Aorta (tissue), 5 donors: ENCODE measurements at regions not wholly inside any gene's neighbourhood (a gene's known extent, or its start where the extent isn't known, plus 50 kb on each side); places are given as distances from the start of the nearest gene placed in this dataset.

Experiments used
- ATAC-seq: fragments of 200-7000 bp; cut with Tn5 transposase; one replicate; pipeline ENCODE4 v1.9.1; 2022; ENCODE audit warnings: moderate library complexity; ENCODE audit not compliant: low FRiP score
- DNase-seq, 2 donors: peaks; one replicate each; pipeline ENCODE4 v3.0.0-alpha.2; 2020
- H3K27ac ChIP-seq, 2 donors: one replicate each; pipeline ENCODE4 v1.5.1; 2013; ENCODE audit warnings: low read length in 2 of 2, mild to moderate bottlenecking in 2 of 2, moderate library complexity in 2 of 2, control low read depth in 1 of 2, inconsistent platforms in 1 of 2, low read depth in 1 of 2
- H3K27me3 ChIP-seq, 2 donors: one replicate each; pipeline ENCODE4 v1.6.1; 2013; ENCODE audit warnings: control low read depth in 1 of 2, low read length in 1 of 2, mild to moderate bottlenecking in 1 of 2, moderate library complexity in 1 of 2; ENCODE audit not compliant: insufficient read depth in 2 of 2, control insufficient read depth in 1 of 2
- H3K36me3 ChIP-seq, 2 donors: one replicate each; pipeline ENCODE4 v1.6.1; 2013; ENCODE audit warnings: control low read depth in 1 of 2, low read length in 1 of 2, mild to moderate bottlenecking in 1 of 2; ENCODE audit not compliant: insufficient read depth in 2 of 2, control insufficient read depth in 1 of 2
- H3K4me1 ChIP-seq, 2 donors: one replicate each; pipeline ENCODE4 v1.6.1; 2013; ENCODE audit warnings: low read length in 2 of 2, control low read depth in 1 of 2, mild to moderate bottlenecking in 1 of 2, moderate library complexity in 1 of 2; ENCODE audit not compliant: insufficient read depth in 2 of 2, control insufficient read depth in 1 of 2
- H3K4me3 ChIP-seq, 2 donors: one replicate each; pipeline ENCODE4 v1.5.1; 2013; ENCODE audit warnings: low read length in 2 of 2, control low read depth in 1 of 2, mild to moderate bottlenecking in 1 of 2
- H3K9me3 ChIP-seq: one replicate; pipeline ENCODE4 v1.6.1; 2013; ENCODE audit warnings: mild to moderate bottlenecking, low read length; ENCODE audit not compliant: control insufficient read depth
- WGBS, 2 donors: extraction: QIAGEN DNeasy Blood & Tissue Kit; methylation state at CpG; one replicate each; pipeline ENCODE4 v1.1.7; 2013; 5-methylcytosine and 5-hydroxymethylcytosine counted together
- intact Hi-C, 2 donors: fragments of 100-400 bp; cut with DNase I; formaldehyde crosslinking; loops; one replicate each; pipeline versions ENCODE4 v1.14.2 to v1.15.0; 2022
- donor health status: healthy with polysubstance abuse.
- donor health status: Bipolar disorder and iron deficiency.
- donor health status: DM: no; HTN: no; CAD: no.
- donor health status: DM: no; HTN: no; CAD: no.
- donor health status: DM: yes; HTN: yes; CAD: no.

DNA sequence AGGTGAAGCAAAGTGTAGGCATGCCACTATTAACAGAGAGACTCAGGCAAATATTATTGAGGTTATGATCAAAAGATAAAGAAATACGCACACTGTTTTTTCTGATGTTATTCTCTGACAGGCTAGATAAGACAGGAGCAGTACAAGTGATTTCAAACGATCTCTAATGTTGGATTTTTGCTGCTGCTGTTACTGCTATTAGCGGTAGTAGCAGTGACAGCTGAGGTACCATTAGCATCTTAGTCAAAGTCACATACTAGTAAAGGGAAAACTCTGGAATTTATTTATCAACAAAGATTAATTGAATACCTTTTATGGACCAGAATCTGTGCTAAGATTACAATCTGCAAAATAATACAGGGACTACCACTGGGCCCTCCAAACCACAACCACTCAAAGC is 362.4 kb upstream of the CDH6 start:
- DNase-seq = no peak
- 63 to 75% methylated on average over 3 of the region's 3 CpGs for WGBS, 2 donors
- Histone ChIP-seq H3K27ac (no peak overlapping the region), H3K36me3 (no peaks in the 10 kb centered on the region), H3K27me3 (no peaks in the 10 kb centered on the region), H3K4me3 (no peak overlapping the region), H3K9me3 (no peaks in the 10 kb centered on the region), H3K4me1 (no peaks in the 10 kb centered on the region)
- no peak for ATAC-seq
- intact Hi-C loops = no loop called here

DNA sequence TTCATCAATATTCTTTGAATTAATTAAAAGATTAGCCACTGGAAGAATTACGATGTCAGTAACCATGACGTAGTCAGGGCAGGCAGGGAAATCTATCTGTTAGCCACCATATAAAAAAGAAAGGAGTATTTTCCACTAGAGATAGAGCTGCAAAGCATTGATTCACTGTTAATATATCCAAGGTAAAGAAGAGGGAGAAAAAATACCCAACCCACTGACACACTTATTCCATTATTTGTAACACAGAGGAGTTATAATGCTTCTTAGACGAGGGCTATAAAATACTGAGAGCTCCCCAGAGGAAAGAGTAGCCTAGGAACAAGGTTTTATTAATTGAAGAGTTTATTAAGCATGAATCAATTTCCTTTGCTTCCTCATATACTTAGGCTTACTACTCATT is 382.2 kb upstream of the CDH6 start:
- WGBS, 2 donors = 80 to 83% methylated on average over 3 of the region's 3 CpGs
- no peak overlapping the region for H3K4me3 ChIP-seq
- no peaks in the 10 kb centered on the region for H3K4me1 ChIP-seq
- intact Hi-C loops = no loop called here
- DNase-seq (no peak), ATAC-seq (no peak)
- no peaks in the 10 kb centered on the region for H3K36me3 ChIP-seq
- H3K27ac ChIP-seq = no peak overlapping the region
- H3K27me3 ChIP-seq = no peaks in the 10 kb centered on the region
- H3K9me3 ChIP-seq = peaks cover 3% of the 10 kb centered on the region

DNA sequence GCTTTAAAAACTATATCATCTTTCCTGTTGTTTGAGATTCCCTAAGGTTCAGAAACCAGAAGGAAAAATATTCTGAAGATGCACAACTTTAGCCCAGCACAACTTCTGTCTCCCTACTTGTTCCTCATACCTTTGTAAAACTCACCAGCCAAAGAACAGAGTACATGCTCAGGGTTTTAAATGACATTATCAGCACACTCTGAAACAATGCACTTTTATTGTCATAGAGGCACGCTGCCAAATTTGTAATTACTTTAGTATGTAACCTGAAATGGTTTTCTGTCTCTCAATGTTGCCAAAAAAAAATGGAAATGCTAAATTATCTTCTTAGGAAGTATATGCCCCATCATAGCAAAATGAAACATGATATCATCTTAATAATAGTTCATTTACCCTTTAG is 383.6 kb upstream of the CDH6 start:
- Histone ChIP-seq H3K9me3 (peaks cover 3% of the 10 kb centered on the region), H3K4me3 (no peak overlapping the region), H3K4me1 (no peaks in the 10 kb centered on the region), H3K27ac (no peak overlapping the region), H3K27me3 (no peaks in the 10 kb centered on the region), H3K36me3 (no peaks in the 10 kb centered on the region)
- no peak for DNase-seq
- no peak for ATAC-seq
- intact Hi-C loops = no loop called here
- WGBS, 2 donors = 78 to 88% methylated on average over 1 of the region's 1 CpG

DNA sequence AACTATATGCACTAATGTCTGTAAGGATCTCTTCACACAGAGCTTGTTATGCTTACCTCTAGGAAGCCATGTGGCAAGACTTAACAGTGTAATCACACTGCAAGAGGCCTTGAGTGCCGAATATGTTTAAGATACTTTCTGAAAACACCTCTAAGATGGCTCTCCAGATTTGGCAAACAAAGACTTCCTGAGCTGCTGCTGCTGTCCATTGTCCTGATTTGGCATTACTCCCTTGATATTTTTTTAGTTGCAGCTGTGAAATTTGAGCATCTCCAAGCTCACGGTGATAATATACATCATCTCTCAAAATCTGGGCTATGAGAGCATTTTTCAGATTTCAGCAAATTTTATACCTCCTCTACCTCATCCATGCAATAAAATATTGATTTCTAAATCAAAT is 384.5 kb upstream of the CDH6 start:
- Histone ChIP-seq H3K36me3 (no peaks in the 10 kb centered on the region), H3K9me3 (peaks cover 3% of the 10 kb centered on the region), H3K27me3 (no peaks in the 10 kb centered on the region), H3K4me1 (no peaks in the 10 kb centered on the region), H3K27ac (no peak overlapping the region), H3K4me3 (no peak overlapping the region)
- WGBS, 2 donors = 41 to 48% methylated on average over 2 of the region's 2 CpGs
- intact Hi-C loops = no loop called here
- DNase-seq (no peak), ATAC-seq (no peak)

DNA sequence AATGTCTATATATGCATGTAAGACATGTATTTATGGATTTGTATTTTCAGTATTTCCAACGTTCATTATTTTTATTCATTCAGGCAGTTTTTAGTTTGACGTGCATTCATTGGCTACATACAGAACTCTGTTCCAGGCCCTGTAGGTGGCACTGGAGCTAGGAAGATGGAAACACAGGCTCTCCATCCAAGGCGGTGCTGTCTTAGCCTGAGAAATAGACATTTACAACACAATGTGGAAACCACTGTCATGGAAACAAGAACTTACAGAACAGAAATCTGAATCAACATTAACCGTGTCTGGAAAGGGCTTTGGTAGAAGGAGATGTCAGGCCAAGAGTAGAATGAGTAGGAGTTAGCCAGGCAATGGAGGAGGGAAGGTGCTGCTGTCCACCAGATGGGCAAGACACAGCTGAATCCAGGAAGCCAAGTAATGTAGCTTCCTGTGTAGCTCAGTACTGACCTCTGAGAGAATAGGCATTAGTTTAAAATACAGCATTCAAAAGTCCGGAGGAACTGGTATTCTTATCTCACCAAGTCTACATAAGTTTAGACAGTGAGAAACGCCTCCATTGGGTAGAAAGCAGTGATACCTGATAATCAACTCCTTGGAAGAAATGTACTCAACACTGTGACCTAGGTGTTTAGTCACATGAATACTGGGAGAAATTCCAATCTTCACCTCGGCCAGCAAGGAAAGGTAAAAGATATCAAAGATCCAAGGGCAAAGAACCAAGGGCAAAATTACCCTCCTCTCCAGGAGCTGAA is 388.6 kb upstream of the CDH6 start:
- DNase-seq = no peak
- Histone ChIP-seq H3K4me3 (no peak overlapping the region), H3K9me3 (no peaks in the 10 kb centered on the region), H3K27me3 (no peaks in the 10 kb centered on the region), H3K27ac (no peak overlapping the region), H3K36me3 (no peaks in the 10 kb centered on the region), H3K4me1 (no peaks in the 10 kb centered on the region)
- WGBS, 2 donors = 48 to 52% methylated on average over 7 of the region's 7 CpGs
- intact Hi-C loops = no loop called here
- ATAC-seq = no peak

DNA sequence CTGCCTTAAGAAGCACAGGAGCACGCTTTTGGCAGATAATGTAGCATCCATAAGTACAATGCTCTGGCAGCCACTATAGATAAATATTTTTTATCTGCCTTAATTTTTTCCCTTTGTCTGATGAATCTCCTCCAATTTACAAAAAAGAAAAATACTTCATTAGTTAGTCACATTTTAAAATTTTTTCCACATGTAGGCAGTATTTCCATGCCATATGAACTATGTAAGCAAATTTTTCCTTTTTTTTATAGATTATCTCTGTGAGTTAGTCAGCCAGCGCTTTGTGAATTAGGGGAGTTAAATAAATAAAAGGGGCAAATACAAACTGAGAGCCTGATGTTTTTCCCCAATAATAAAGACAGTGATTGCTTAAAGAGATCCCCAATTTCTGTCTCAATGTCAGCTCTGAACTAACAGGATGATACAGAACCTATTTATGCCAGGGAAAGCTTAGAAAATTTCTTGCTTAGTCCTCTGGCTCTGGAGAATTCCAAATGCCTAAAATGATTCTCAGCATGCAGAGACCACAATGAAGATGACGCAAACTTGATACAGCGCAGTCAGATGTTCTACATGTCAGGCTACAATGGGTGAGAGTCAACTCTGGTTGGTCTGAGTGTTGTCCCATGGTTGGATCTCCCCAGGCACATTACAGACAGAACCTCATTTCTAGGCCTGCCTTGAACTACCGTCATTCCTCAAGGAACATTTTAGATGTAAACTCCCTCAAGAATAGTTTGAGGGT is 390.4 kb upstream of the CDH6 start:
- WGBS, 2 donors = 68% methylated on average over 5 of the region's 5 CpGs
- no peaks in the 10 kb centered on the region for H3K9me3 ChIP-seq
- no peaks in the 10 kb centered on the region for H3K36me3 ChIP-seq
- intact Hi-C loops = no loop called here
- H3K4me1 ChIP-seq = no peaks in the 10 kb centered on the region
- no peak overlapping the region for H3K27ac ChIP-seq
- ATAC-seq (no peak), DNase-seq (no peak)
- no peaks in the 10 kb centered on the region for H3K27me3 ChIP-seq
- H3K4me3 ChIP-seq = no peak overlapping the region

DNA sequence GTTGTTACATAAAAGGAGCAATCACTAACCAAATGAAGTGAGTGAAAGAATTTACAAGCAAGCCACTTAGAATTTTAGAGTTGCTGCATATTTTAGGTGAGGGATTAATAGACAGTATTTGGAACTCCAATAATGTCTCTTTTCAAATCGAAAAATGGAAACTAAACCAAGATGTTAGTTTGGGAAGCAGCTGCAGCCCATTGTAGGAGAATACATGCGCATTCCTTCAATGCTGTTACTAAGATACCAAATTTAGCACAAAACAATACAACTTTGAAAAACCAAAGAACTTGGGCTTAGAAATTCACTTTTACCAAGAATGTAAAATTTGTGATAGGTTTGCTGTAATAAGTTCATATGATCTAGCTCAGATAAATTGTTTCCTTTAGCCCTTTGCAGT is 411.8 kb upstream of the CDH6 start:
- H3K36me3 ChIP-seq = no peaks in the 10 kb centered on the region
- DNase-seq (no peak), ATAC-seq (no peak)
- no peaks in the 10 kb centered on the region for H3K9me3 ChIP-seq
- H3K27me3 ChIP-seq = no peaks in the 10 kb centered on the region
- intact Hi-C loops = no loop called here
- no peaks in the 10 kb centered on the region for H3K4me1 ChIP-seq
- H3K27ac ChIP-seq = no peak overlapping the region
- 12 to 32% methylated on average over 2 of the region's 2 CpGs for WGBS, 2 donors
- no peak overlapping the region for H3K4me3 ChIP-seq

DNA sequence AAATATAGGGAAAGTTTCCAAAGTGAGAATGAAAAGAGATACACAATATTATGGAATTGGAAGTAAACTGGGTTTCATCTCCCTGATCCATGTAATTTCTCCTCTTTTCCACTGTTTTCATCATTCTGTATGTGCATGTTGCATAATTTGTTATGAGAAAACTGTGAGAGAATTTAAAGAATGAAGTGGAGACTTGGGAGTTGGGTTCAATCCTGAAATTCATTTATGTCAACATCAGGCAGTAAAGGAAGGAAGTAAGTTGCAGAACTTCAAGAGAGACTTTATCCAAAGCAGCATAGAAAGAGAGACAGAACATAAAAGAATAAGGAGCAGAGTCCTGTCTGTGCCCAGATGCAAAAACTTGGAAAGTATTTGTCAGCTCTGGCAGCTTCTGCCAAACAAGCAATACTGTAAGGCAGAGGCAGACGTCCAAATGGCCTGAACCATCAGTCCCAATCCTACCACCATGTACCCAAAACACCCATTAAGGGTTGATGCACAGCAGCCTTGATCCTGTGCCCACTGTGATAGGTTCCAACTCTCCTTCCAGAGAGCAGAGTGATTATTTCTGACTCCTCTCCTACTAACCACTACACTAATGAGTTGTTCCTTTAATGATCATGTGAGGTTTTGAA is 425.3 kb upstream of the CDH6 start:
- Histone ChIP-seq H3K4me3 (no peak overlapping the region), H3K27me3 (no peaks in the 10 kb centered on the region), H3K4me1 (peaks cover 0 to 3% of the 10 kb centered on the region in 2 donors), H3K36me3 (no peaks in the 10 kb centered on the region), H3K9me3 (no peaks in the 10 kb centered on the region), H3K27ac (no peak overlapping the region)
- WGBS, 2 donors = 0 to 6% methylated on average over 1 of the region's 1 CpG
- intact Hi-C loops = no loop called here
- ATAC-seq (no peak), DNase-seq (no peak)

DNA sequence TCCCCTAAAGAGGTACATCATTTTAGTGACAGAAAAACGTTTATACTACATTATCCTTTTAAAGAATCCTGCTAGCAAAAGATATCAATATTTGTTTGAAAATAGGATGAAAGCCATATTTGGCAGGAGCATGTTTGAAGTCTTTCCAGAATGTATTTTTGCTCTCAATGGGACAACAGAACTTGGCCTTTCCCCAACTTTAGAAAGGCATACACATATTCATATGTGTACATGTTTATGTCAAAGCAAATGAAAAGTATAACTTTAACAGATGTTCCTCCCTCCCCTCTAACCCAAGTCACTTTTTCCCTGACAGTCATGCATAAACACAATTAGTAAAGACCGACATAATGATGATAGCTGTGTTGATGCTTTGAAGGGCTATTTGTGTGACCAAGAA is 427.8 kb upstream of the CDH6 start:
- intact Hi-C loops = no loop called here
- peaks cover 0 to 3% of the 10 kb centered on the region in 2 donors for H3K4me1 ChIP-seq

More for the DNA sequence above, 427.8 kb upstream of the CDH6 start:
- no peaks in the 10 kb centered on the region for H3K36me3 ChIP-seq
- 35 to 48% methylated on average over 2 of the region's 2 CpGs for WGBS, 2 donors
- no peaks in the 10 kb centered on the region for H3K9me3 ChIP-seq
- ATAC-seq (no peak), DNase-seq (no peak)
- H3K27me3 ChIP-seq = no peaks in the 10 kb centered on the region
- H3K27ac ChIP-seq = no peak overlapping the region
- H3K4me3 ChIP-seq = no peak overlapping the region
